Fibroblast of lung (primary cell): ENCODE measurements at regions not wholly inside any gene's neighbourhood (a gene's known extent, or its start where the extent isn't known, plus 50 kb on each side); places are given as distances from the start of the nearest gene placed in this dataset.

Experiments
- EZH2 ChIP-seq: IDR thresholded peaks from 2 replicates; pipeline ENCODE4 v1.5.1; 2012; ENCODE audit warnings: low read length, control low read depth, mild to moderate bottlenecking; ENCODE audit errors: missing control alignments
- TF ChIP-seq, protein P1 (sequence below), 2 donors: IDR thresholded peaks in 1 of 2; conservative IDR thresholded peaks in 1 of 2; 1 replicate in 1 of 2; 2 replicates in 1 of 2; pipeline ENCODE4 v1.5.1; 2011 to 2012; ENCODE audit warnings: low read length in 2 of 2, control low read depth in 1 of 2, inconsistent platforms in 1 of 2, low read depth in 1 of 2, mild to moderate bottlenecking in 1 of 2

DNA sequence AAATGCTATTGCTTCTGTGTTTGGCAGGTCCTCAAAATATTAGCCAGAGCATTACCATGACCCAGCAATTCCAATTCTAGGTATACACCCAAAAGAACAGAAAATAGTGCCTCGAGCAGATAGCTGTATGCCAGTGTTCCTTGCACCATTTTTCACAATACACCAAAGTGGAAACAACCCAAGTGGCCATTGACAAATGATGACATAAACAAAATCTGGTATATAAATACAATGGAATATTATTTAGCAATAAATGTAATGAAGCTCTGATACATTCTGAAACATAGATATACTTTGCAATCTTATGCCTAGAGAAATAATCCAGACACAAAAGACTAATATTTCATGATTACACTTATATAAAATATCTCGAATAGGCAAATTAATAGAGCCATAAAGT is 451.8 kb upstream of the PCDH7 start:
- TF ChIP-seq, protein P1, sequence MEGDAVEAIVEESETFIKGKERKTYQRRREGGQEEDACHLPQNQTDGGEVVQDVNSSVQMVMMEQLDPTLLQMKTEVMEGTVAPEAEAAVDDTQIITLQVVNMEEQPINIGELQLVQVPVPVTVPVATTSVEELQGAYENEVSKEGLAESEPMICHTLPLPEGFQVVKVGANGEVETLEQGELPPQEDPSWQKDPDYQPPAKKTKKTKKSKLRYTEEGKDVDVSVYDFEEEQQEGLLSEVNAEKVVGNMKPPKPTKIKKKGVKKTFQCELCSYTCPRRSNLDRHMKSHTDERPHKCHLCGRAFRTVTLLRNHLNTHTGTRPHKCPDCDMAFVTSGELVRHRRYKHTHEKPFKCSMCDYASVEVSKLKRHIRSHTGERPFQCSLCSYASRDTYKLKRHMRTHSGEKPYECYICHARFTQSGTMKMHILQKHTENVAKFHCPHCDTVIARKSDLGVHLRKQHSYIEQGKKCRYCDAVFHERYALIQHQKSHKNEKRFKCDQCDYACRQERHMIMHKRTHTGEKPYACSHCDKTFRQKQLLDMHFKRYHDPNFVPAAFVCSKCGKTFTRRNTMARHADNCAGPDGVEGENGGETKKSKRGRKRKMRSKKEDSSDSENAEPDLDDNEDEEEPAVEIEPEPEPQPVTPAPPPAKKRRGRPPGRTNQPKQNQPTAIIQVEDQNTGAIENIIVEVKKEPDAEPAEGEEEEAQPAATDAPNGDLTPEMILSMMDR (conservative IDR thresholded peaks at IDR 0.05 in 1 of 2, IDR thresholded peaks at IDR 0.05 in 1 of 2; ENCODE audit: low read depth in 1 of 2, low read length in 2 of 2): no peak
- TF ChIP-seq EZH2: no peak
